Duodenal mucosa (tissue), 2 donors: ENCODE measurements at regions not wholly inside any gene's neighbourhood (a gene's known extent, or its start where the extent isn't known, plus 50 kb on each side); places are given as distances from the start of the nearest gene placed in this dataset.

Source experiments
- H3K27ac ChIP-seq: one replicate; pipeline ENCODE4 v1.7.0; 2013; ENCODE audit warnings: low read depth, low read length
- H3K27me3 ChIP-seq, 2 donors: one replicate each; pipeline ENCODE4 v1.7.0; 2013; ENCODE audit warnings: low read length in 2 of 2, control low read depth in 1 of 2; ENCODE audit not compliant: insufficient read depth in 2 of 2, control insufficient read depth in 1 of 2
- H3K36me3 ChIP-seq, 2 donors: one replicate each; pipeline ENCODE4 v1.7.0; 2013; ENCODE audit warnings: low read length in 2 of 2, control low read depth in 1 of 2; ENCODE audit not compliant: insufficient read depth in 2 of 2, control insufficient read depth in 1 of 2
- H3K4me1 ChIP-seq, 2 donors: one replicate each; pipeline ENCODE4 v1.7.0; 2013; ENCODE audit warnings: low read length in 2 of 2, control low read depth in 1 of 2; ENCODE audit not compliant: insufficient read depth in 2 of 2, control insufficient read depth in 1 of 2
- H3K4me3 ChIP-seq, 2 donors: one replicate each; pipeline ENCODE4 v1.7.0; 2013; ENCODE audit warnings: low read length in 2 of 2, low read depth in 1 of 2
- H3K9ac ChIP-seq, 2 donors: one replicate each; pipeline ENCODE4 v1.7.0; 2013; ENCODE audit warnings: low read length in 2 of 2, low read depth in 1 of 2
- H3K9me3 ChIP-seq, 2 donors: one replicate each; pipeline ENCODE4 v1.7.0; 2013; ENCODE audit warnings: low read length in 2 of 2, control low read depth in 1 of 2; ENCODE audit not compliant: control insufficient read depth in 1 of 2

GRCh38 chr12:46050805-46051204 lies 60.4 kb upstream of the SCAF11 start:
- Histone ChIP-seq H3K9ac (no peak overlapping the region), H3K36me3 (no peaks in the 10 kb centered on the region), H3K9me3 (peaks cover 10 to 24% of the 10 kb centered on the region in 2 donors), H3K4me1 (no peaks in the 10 kb centered on the region), H3K27me3 (no peaks in the 10 kb centered on the region), H3K27ac (no peak overlapping the region), H3K4me3 (no peak overlapping the region)

DNA sequence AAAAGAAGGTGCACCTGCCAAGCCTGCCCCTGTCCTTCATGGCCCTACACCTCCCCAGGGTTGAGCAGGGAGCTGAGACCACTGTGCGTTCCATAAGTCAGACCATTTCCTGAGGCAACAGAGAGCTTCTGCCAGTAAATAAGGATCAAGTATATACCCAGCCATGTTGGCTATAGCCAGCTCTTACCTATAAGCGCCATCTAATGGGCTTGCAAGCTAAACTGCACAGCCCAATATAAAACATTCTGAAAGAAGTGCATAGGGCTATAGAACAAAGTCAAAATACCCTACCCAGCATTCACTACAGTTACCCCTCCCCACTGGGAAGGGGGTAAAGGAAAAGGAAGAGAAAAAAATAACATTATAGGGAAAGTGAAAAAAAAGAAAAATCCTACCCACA lies 59.3 kb upstream of the SCAF11 start:
- Histone ChIP-seq H3K27ac (no peak overlapping the region), H3K4me1 (no peaks in the 10 kb centered on the region), H3K36me3 (no peaks in the 10 kb centered on the region), H3K4me3 (no peak overlapping the region), H3K9me3 (peaks cover 10 to 24% of the 10 kb centered on the region in 2 donors), H3K9ac (no peak overlapping the region), H3K27me3 (no peaks in the 10 kb centered on the region)

DNA sequence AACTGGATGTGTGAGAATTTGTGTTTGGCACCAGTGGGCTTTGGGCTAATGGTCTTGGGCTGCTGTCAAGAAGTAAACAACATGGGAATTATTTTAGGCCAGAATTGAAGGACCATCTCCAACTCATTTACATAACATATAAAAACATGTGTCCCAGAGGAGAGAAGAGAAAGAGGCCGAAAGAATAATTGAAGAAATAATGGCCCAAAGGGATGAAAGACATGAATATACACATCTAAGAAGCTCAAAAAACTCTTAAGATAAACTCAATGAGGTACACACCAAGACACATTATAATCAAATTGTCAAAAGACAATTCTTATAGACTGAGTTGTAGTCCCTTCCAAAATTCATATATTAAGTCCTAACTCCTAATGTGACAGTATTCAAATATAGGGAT lies 56.1 kb upstream of the SCAF11 start:
- H3K4me3 ChIP-seq, result no peak overlapping the region
- H3K36me3 ChIP-seq, result no peaks in the 10 kb centered on the region
- no peak overlapping the region for H3K9ac ChIP-seq
- no peaks in the 10 kb centered on the region for H3K27me3 ChIP-seq
- H3K9me3 ChIP-seq, result peaks cover 10 to 23% of the 10 kb centered on the region in 2 donors
- no peaks in the 10 kb centered on the region for H3K4me1 ChIP-seq
- no peak overlapping the region for H3K27ac ChIP-seq

DNA sequence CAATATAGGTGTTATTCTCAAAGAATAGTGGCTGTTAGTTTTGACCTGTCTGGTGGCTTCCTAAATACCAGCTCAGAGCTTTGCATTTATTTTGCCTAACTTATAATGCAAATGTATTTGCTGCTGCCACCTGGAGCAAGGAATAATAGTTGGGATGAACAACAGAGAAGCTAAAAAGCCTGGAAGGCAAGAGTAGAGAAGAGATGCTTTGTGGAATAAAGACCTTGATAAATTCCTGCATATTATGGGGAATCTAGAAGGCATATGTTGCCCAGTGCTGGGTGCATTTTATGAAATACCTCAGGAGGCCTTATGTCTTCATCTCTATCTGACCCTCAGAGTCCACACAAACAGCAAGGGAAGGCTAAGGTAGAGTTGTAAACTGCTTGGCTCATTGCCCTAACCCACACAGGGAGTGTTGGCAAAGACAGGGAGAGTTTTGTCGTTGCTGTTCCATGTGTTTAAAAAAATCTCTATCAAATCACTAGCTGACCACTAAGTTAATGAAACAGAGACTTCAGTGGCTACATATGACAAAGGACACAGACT lies 53.7 kb upstream of the SCAF11 start:
- Histone ChIP-seq H3K27me3 (no peaks in the 10 kb centered on the region), H3K9me3 (peaks cover 5 to 9% of the 10 kb centered on the region in 2 donors), H3K4me3 (no peak overlapping the region), H3K4me1 (no peaks in the 10 kb centered on the region), H3K36me3 (no peaks in the 10 kb centered on the region), H3K9ac (no peak overlapping the region), H3K27ac (no peak overlapping the region)
